ENCODE measurements at regions not wholly inside any gene's neighbourhood (a gene's known extent, or its start where the extent isn't known, plus 50 kb on each side); places are given as distances from the start of the nearest gene placed in this dataset.

DNA sequence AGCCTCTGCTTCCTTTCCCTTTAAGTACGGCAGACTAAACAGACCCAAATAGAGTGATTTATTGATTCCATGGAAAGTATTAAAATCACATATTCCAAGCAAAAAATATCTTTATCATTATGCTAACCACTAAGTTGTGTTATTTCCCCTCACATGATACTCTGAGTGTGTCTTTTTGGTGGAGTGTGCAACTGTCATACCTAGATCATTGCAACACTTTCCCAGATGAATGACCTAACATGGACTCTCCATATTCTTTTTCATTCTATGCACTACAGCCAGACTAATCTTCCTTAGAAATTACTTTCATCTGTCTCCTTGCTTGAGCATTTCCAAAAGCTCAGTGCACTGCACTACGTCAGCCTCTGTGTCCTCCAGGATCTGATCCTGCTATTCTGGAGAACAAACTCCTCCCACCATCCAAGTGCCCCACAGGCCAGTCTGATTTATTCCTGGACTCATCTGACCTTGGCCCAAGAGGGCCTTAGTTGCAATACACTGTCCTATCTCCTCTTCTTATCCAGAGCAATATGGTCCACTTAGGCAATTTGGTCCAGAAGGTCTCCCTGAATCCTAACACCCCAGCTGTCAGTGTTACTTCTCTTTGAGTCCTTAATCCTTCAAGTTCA, 263.3 kb upstream of the KLF6 start:
- TF ChIP-seq, protein P1, sequence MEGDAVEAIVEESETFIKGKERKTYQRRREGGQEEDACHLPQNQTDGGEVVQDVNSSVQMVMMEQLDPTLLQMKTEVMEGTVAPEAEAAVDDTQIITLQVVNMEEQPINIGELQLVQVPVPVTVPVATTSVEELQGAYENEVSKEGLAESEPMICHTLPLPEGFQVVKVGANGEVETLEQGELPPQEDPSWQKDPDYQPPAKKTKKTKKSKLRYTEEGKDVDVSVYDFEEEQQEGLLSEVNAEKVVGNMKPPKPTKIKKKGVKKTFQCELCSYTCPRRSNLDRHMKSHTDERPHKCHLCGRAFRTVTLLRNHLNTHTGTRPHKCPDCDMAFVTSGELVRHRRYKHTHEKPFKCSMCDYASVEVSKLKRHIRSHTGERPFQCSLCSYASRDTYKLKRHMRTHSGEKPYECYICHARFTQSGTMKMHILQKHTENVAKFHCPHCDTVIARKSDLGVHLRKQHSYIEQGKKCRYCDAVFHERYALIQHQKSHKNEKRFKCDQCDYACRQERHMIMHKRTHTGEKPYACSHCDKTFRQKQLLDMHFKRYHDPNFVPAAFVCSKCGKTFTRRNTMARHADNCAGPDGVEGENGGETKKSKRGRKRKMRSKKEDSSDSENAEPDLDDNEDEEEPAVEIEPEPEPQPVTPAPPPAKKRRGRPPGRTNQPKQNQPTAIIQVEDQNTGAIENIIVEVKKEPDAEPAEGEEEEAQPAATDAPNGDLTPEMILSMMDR (IDR thresholded peaks at IDR 0.05), result no peak
- TF ChIP-seq POLR2A (IDR thresholded peaks at IDR 0.05), result no peak
